HCT116 (cell line): ENCODE measurements at regions not wholly inside any gene's neighbourhood (a gene's known extent, or its start where the extent isn't known, plus 50 kb on each side); places are given as distances from the start of the nearest gene placed in this dataset.

Experiments used
- ATAC-seq: fragments of 200-7000 bp; cut with Tn5 transposase; 2 replicates; pipeline ENCODE4 v1.9.1; 2020; ENCODE audit warnings: mild to moderate bottlenecking, moderate library complexity
- BruUV-seq: library from RNA; stranded (reverse); fragments of 400-500 nt; replicated peaks from 2 replicates; lab custom pipeline; 2021; lab: Mats Ljungman, UMichigan
- CTCF ChIA-PET: fragments of 300-600 bp; sonication (Branson Sonifier 250); formaldehyde crosslinking; loops from one replicate; lab custom pipeline; 2021; ENCODE audit warnings: antibody characterized with exemption; lab: Charles Lee
- POLR2A ChIA-PET: fragments of 300-600, 350-600 bp; sonication (Branson Sonifier 250); formaldehyde crosslinking; loops from one replicate; lab custom pipeline; 2021; ENCODE audit warnings: antibody characterized with exemption; lab: Charles Lee
- RAD21 ChIA-PET, 2 experiments: fragments of 300-600 bp; sonication (Branson Sonifier 250); formaldehyde crosslinking; loops; one replicate each; lab custom pipeline; 2023; ENCODE audit warnings: low total read pairs in 2 of 2; ENCODE audit not compliant: uncharacterized antibody in 2 of 2, unreplicated experiment in 2 of 2, low non-redundant PET in 1 of 2; lab: Charles Lee
- DNase-seq: peaks from one replicate; pipeline ENCODE4 v3.0.0-alpha.2; 2010; ENCODE audit warnings: low read depth, low spot score
- H2AFZ ChIP-seq: fragments of 200-600 bp; shearing (Covaris generic), sonication (generic); 2 replicates; pipeline ENCODE4 v1.6.1; 2017; ENCODE audit warnings: low read depth, mixed run types, mixed read lengths, antibody characterized with exemption, low read length; ENCODE audit not compliant: poor library complexity, severe bottlenecking
- H3K27ac ChIP-seq: 2 replicates; pipeline ENCODE4 v1.5.1; 2012; ENCODE audit warnings: low read depth, low read length
- H3K27me3 ChIP-seq: fragments of 200-600 bp; sonication (generic); 2 replicates; pipeline ENCODE4 v1.6.1; 2016; ENCODE audit warnings: mixed run types, low read length, mixed read lengths; ENCODE audit not compliant: insufficient read depth
- H3K36me3 ChIP-seq, 2 experiments: fragments of 200-500 bp in 1 of 2; fragments of 200-600 bp in 1 of 2; sonication (Bioruptor generic) in 1 of 2; sonication (generic) in 1 of 2; 2 replicates each; pipeline versions ENCODE4 v1.5.1 to v1.6.1; 2014 to 2016; ENCODE audit warnings: low read length in 2 of 2, inconsistent platforms in 1 of 2, mixed read lengths in 1 of 2, mixed run types in 1 of 2; ENCODE audit not compliant: insufficient read depth in 2 of 2, control insufficient read depth in 1 of 2
- H3K4me1 ChIP-seq, 2 experiments: fragments of 200-600 bp in 1 of 2; sonication (generic) in 1 of 2; 2 replicates each; pipeline versions ENCODE4 v1.5.1 to v1.6.1; 2012 to 2017; ENCODE audit warnings: low read length in 2 of 2, inconsistent platforms in 1 of 2, mild to moderate bottlenecking in 1 of 2, mixed read lengths in 1 of 2, mixed run types in 1 of 2, moderate library complexity in 1 of 2; ENCODE audit not compliant: insufficient read depth in 2 of 2, control insufficient read depth in 1 of 2
- H3K4me2 ChIP-seq: fragments of 200-600 bp; sonication (generic); 2 replicates; pipeline ENCODE4 v1.6.1; 2017; ENCODE audit warnings: mixed run types, low read length, mixed read lengths
- H3K4me3 ChIP-seq, 2 experiments: fragments of 200-600 bp in 1 of 2; sonication (generic) in 1 of 2; replicated peaks in 1 of 2; 2 replicates each; pipeline ENCODE4 v1.5.1; 2011 to 2016; ENCODE audit warnings: low read length in 2 of 2, control low read depth in 1 of 2, low read depth in 1 of 2, mild to moderate bottlenecking in 1 of 2, mixed read lengths in 1 of 2, mixed run types in 1 of 2
- H3K79me2 ChIP-seq: fragments of 200-600 bp; sonication (generic); 2 replicates; pipeline ENCODE4 v1.6.1; 2017; ENCODE audit warnings: mild to moderate bottlenecking, mixed run types, low read length, moderate library complexity, mixed read lengths; ENCODE audit not compliant: insufficient read depth
- H3K9ac ChIP-seq: fragments of 200-600 bp; sonication (generic); 2 replicates; pipeline ENCODE4 v1.6.1; 2016; ENCODE audit warnings: low read length, mixed read lengths
- H3K9me2 ChIP-seq: fragments of 200-600 bp; sonication (generic), shearing (Covaris generic); 2 replicates; pipeline ENCODE4 v1.6.1; 2017; ENCODE audit warnings: mixed run types, mild to moderate bottlenecking, moderate library complexity; ENCODE audit not compliant: insufficient read depth
- H3K9me3 ChIP-seq, 2 experiments: fragments of 200-500 bp in 1 of 2; fragments of 200-600 bp in 1 of 2; sonication (Bioruptor generic) in 1 of 2; sonication (generic) in 1 of 2; 2 replicates each; pipeline ENCODE4 v1.6.1; 2014 to 2017; ENCODE audit warnings: low read length in 2 of 2, mixed read lengths in 2 of 2, inconsistent platforms in 1 of 2, low read depth in 1 of 2, mild to moderate bottlenecking in 1 of 2, mixed run types in 1 of 2, moderate library complexity in 1 of 2; ENCODE audit not compliant: control insufficient read depth in 1 of 2, insufficient read depth in 1 of 2
- H4K20me1 ChIP-seq: fragments of 200-600 bp; sonication (generic), shearing (Covaris generic); 2 replicates; pipeline ENCODE4 v1.6.1; 2017; ENCODE audit warnings: mixed run types, mild to moderate bottlenecking, moderate library complexity; ENCODE audit not compliant: insufficient read depth
- CBX3 ChIP-seq: IDR thresholded peaks from 2 replicates; pipeline ENCODE4 v1.6.1; 2012; ENCODE audit warnings: low read depth
- ELF1 ChIP-seq: IDR thresholded peaks from 2 replicates; pipeline ENCODE4 v1.6.1; 2012; ENCODE audit warnings: low read depth, borderline replicate concordance
- FOSL1 ChIP-seq: IDR thresholded peaks from 2 replicates; pipeline ENCODE4 v1.6.1; 2012; ENCODE audit warnings: low read depth
- POLR2AphosphoS5 ChIP-seq: IDR thresholded peaks from 2 replicates; pipeline ENCODE4 v1.6.1; 2011; ENCODE audit warnings: mild to moderate bottlenecking, low read depth, low read length, moderate library complexity
- SIN3A ChIP-seq: IDR thresholded peaks from 2 replicates; pipeline ENCODE4 v1.6.1; 2012; ENCODE audit warnings: low read depth
- SP1 ChIP-seq: IDR thresholded peaks from 2 replicates; pipeline ENCODE4 v1.6.1; 2012; ENCODE audit warnings: low read depth
- SRF ChIP-seq: IDR thresholded peaks from 2 replicates; pipeline ENCODE4 v1.6.1; 2012; ENCODE audit warnings: low read depth
- TCF7L2 ChIP-seq: IDR thresholded peaks from 2 replicates; pipeline ENCODE4 v1.7.0; 2011; ENCODE audit warnings: borderline replicate concordance, inconsistent platforms; ENCODE audit not compliant: insufficient read depth, insufficient read length; ENCODE audit errors: extremely low read depth
- ZFX ChIP-seq: fragments of 450-650 bp; IDR thresholded peaks from 2 replicates; pipeline ENCODE4 v1.6.1; 2017
- ZNF274 ChIP-seq: fragments of 200-500 bp; sonication (Bioruptor generic); IDR thresholded peaks from 2 replicates; pipeline ENCODE4 v1.6.1; 2014; ENCODE audit warnings: mild to moderate bottlenecking, low read depth, low read length, inconsistent platforms
- intact Hi-C: fragments of 100-400 bp; cut with micrococcal nuclease; formaldehyde crosslinking; loops from 2 replicates; pipeline ENCODE4 v1.10.0; 2022
- TF ChIP-seq, protein P1 (sequence below): IDR thresholded peaks from 2 replicates; pipeline ENCODE4 v1.6.1; 2011; ENCODE audit warnings: mild to moderate bottlenecking, low read length, moderate library complexity; ENCODE audit not compliant: insufficient replicate concordance; ENCODE audit errors: extremely low read depth
- TF ChIP-seq, protein P2 (sequence below): IDR thresholded peaks from 2 replicates; pipeline ENCODE4 v1.6.1; 2012
- TF ChIP-seq, protein P3 (sequence below), 3 experiments: fragments of 200-600 bp in 1 of 3; sonication (generic) in 1 of 3; IDR thresholded peaks in 2 of 3; conservative IDR thresholded peaks in 1 of 3; 2 replicates each; pipeline ENCODE4 v1.5.1; 2012 to 2017; ENCODE audit warnings: low read depth in 2 of 3, low read length in 2 of 3, antibody characterized with exemption in 1 of 3, borderline replicate concordance in 1 of 3, control low read depth in 1 of 3, mild to moderate bottlenecking in 1 of 3, mixed read lengths in 1 of 3, mixed run types in 1 of 3, moderate library complexity in 1 of 3; ENCODE audit not compliant: insufficient read depth in 1 of 3

DNA sequence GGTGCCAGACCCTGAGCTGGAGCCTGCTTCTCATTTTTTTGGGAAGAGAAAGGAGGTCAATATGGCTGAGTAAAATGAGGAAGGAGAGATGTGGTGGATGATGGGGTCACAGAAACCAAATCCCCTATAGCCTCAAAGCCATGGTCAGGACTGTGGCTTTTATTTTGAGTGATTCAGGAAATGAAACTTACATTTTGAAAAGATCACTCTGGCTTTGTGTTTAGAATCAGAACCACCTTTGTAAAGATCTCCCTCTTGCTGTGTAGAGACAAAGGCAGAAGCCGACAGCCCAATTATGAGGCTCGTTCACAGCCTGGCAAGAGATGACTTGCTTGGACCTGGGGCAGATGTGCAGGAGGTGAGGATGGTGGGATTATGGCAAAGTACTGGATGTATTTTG, 121.6 kb upstream of the ANKFN1 start (continued):
- TF ChIP-seq, protein P1, sequence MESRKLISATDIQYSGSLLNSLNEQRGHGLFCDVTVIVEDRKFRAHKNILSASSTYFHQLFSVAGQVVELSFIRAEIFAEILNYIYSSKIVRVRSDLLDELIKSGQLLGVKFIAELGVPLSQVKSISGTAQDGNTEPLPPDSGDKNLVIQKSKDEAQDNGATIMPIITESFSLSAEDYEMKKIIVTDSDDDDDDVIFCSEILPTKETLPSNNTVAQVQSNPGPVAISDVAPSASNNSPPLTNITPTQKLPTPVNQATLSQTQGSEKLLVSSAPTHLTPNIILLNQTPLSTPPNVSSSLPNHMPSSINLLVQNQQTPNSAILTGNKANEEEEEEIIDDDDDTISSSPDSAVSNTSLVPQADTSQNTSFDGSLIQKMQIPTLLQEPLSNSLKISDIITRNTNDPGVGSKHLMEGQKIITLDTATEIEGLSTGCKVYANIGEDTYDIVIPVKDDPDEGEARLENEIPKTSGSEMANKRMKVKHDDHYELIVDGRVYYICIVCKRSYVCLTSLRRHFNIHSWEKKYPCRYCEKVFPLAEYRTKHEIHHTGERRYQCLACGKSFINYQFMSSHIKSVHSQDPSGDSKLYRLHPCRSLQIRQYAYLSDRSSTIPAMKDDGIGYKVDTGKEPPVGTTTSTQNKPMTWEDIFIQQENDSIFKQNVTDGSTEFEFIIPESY = no peak

DNA sequence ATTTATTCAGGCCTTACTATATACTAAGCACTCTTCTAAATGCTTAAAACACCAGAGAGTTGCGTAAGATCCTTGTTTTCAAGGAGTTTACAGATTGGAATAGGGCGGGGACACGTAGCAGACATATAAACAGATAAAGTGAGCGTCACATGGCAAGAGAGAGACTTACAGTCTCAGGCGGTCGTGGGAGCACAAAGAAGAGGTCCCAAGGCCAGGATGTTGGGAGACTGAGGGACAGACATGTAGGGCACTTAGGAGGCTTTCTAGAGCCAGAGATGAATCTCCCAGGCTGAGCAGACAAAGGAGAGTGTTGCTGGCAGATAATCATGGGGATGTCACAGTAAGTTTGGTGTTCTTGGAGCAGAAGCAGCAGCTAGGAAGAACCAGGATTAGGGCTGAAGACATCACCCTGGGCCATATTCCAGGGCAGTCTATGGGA, 119.1 kb upstream of the ANKFN1 start:
- no peaks in the 10 kb centered on the region for H3K9me2 ChIP-seq
- H3K36me3 ChIP-seq = no peaks in the 10 kb centered on the region
- no peak overlapping the region for H3K4me3 ChIP-seq
- TF ChIP-seq SIN3A = no peak
- TF ChIP-seq, all 23 proteins: peak for 0
- POLR2A ChIA-PET = no interaction called here
- no peak overlapping the region for H3K27ac ChIP-seq
- peaks cover 40% of the 10 kb centered on the region for H3K27me3 ChIP-seq
- no peaks in the 10 kb centered on the region for H3K4me1 ChIP-seq
- H3K9me3 ChIP-seq = no peaks in the 10 kb centered on the region
- no peak overlapping the region for H2AFZ ChIP-seq
- no peak for ATAC-seq
- BruUV-seq = no TSS peak
- no peak overlapping the region for H3K9ac ChIP-seq
- no peaks in the 10 kb centered on the region for H4K20me1 ChIP-seq
- no peak for DNase-seq
- no peaks in the 10 kb centered on the region for H3K79me2 ChIP-seq
- RAD21 ChIA-PET = no interaction called here
- CTCF ChIA-PET = no interaction called here
- intact Hi-C loops = no loop called here
- H3K4me2 ChIP-seq = no peak overlapping the region

DNA sequence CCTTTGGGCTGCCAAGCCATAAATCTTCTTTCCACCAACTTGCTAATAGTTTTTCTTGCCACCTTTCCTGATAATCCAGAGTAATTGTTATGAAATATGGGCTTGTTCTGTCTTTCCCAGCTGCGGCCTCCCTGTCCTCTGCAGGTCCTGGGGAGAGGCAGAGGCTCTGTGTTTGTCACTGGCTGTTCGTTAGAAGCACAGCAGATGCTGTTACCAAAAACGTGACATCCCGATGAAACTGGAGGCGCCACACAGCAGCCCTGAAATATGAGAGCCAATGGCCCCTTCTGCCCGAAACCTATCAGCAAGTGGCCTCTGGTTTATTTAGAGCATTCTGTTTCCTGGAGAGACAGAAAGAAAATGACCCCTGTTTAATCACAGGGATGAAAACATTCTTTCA, 115.1 kb upstream of the ANKFN1 start:
- H4K20me1 ChIP-seq = no peaks in the 10 kb centered on the region
- no peak for DNase-seq
- ChIA-PET CTCF (no interaction called here), POLR2A (no interaction called here), RAD21 (no interaction called here)
- H3K9ac ChIP-seq = no peak overlapping the region
- no peak overlapping the region for H3K27ac ChIP-seq
- peaks cover 34% of the 10 kb centered on the region for H3K27me3 ChIP-seq
- H3K4me1 ChIP-seq = no peaks in the 10 kb centered on the region
- H3K9me2 ChIP-seq = no peaks in the 10 kb centered on the region
- ATAC-seq = no peak
- no peak overlapping the region for H3K4me3 ChIP-seq
- no peaks in the 10 kb centered on the region for H3K79me2 ChIP-seq
- no peaks in the 10 kb centered on the region for H3K9me3 ChIP-seq
- BruUV-seq = no TSS peak
- no peak overlapping the region for H2AFZ ChIP-seq
- H3K4me2 ChIP-seq = no peak overlapping the region
- intact Hi-C loops = no loop called here
- H3K36me3 ChIP-seq = no peaks in the 10 kb centered on the region
- TF ChIP-seq CBX3 (no peak), POLR2AphosphoS5 (no peak), TCF7L2 (no peak), ZNF274 (no peak), SRF (no peak), SP1 (no peak), ZFX (no peak), ELF1 (no peak), FOSL1 (no peak)
- TF ChIP-seq, protein P2, sequence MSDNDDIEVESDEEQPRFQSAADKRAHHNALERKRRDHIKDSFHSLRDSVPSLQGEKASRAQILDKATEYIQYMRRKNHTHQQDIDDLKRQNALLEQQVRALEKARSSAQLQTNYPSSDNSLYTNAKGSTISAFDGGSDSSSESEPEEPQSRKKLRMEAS = no peak
- TF ChIP-seq, protein P3, sequence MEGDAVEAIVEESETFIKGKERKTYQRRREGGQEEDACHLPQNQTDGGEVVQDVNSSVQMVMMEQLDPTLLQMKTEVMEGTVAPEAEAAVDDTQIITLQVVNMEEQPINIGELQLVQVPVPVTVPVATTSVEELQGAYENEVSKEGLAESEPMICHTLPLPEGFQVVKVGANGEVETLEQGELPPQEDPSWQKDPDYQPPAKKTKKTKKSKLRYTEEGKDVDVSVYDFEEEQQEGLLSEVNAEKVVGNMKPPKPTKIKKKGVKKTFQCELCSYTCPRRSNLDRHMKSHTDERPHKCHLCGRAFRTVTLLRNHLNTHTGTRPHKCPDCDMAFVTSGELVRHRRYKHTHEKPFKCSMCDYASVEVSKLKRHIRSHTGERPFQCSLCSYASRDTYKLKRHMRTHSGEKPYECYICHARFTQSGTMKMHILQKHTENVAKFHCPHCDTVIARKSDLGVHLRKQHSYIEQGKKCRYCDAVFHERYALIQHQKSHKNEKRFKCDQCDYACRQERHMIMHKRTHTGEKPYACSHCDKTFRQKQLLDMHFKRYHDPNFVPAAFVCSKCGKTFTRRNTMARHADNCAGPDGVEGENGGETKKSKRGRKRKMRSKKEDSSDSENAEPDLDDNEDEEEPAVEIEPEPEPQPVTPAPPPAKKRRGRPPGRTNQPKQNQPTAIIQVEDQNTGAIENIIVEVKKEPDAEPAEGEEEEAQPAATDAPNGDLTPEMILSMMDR (IDR thresholded peaks at IDR 0.05 in 2 of 3, conservative IDR thresholded peaks at IDR 0.05 in 1 of 3; ENCODE audit: borderline replicate concordance in 1 of 3, insufficient read depth in 1 of 3, low read depth in 2 of 3, low read length in 2 of 3) = no peak
- TF ChIP-seq, protein P1 = no peak
